ENCODE measurements at regions not wholly inside any gene's neighbourhood (a gene's known extent, or its start where the extent isn't known, plus 50 kb on each side); places are given as distances from the start of the nearest gene placed in this dataset.

GRCh38 chr12:4024701-4025100 lies 151.5 kb upstream of the PARP11 start:
- Histone ChIP-seq H3K27me3 (ENCODE audit: control insufficient read depth in 3 of 3, insufficient read depth in 3 of 3, low read depth in 1 of 3, low read length in 3 of 3) (peaks cover 0 to 3% (median 0%) of the 10 kb centered on the region in 3 experiments), H2BK120ac (ENCODE audit: low read depth, low read length) (no peak overlapping the region), H4K91ac (ENCODE audit: low read depth, low read length, poor library complexity) (no peak overlapping the region), H3K4me3 (ENCODE audit: low read length in 2 of 2) (peak overlapping the region in 1 of 2 donors; percentile 16), H3K27ac (replicated peaks; ENCODE audit: low read length) (no peak overlapping the region), H3K9ac (ENCODE audit: low read depth, low read length, poor library complexity) (no peak overlapping the region), H3K18ac (ENCODE audit: low read length) (no peak overlapping the region), H2BK15ac (ENCODE audit: low read length) (no peak overlapping the region), H2BK5ac (ENCODE audit: low read length) (no peak overlapping the region), H2AK5ac (ENCODE audit: low read depth, low read length) (no peak overlapping the region), H3K23ac (ENCODE audit: low read depth, low read length, poor library complexity) (no peak overlapping the region), H3K36me3 (replicated peaks in 1 of 2; ENCODE audit: control insufficient read depth in 2 of 2, insufficient read depth in 2 of 2, low read length in 2 of 2) (no peaks in the 10 kb centered on the region), H3K9me3 (replicated peaks in 1 of 2; ENCODE audit: control insufficient read depth in 2 of 2, insufficient read depth in 1 of 2, low read depth in 1 of 2, low read length in 2 of 2) (peaks cover 0 to 1% of the 10 kb centered on the region in 2 donors), H3K79me1 (ENCODE audit: low read depth, low read length) (no peaks in the 10 kb centered on the region), H3K14ac (ENCODE audit: low read length) (no peak overlapping the region), H3K4me2 (ENCODE audit: insufficient read depth, low read length, poor library complexity, severe bottlenecking) (no peak overlapping the region), H4K8ac (ENCODE audit: low read depth, low read length) (no peak overlapping the region), H3K4ac (ENCODE audit: low read length) (no peak overlapping the region), H3K4me1 (ENCODE audit: control insufficient read depth in 2 of 2, insufficient read depth in 1 of 2, low read depth in 1 of 2, low read length in 2 of 2) (peaks cover 24 to 34% of the 10 kb centered on the region in 2 donors), H2AFZ (ENCODE audit: low read length) (peak overlapping the region; percentile 5), H2BK12ac (ENCODE audit: low read length) (no peak overlapping the region)
- no peak for DNase-seq (ENCODE audit: low spot score)
- WGBS, 2 donors (ENCODE audit: extremely low coverage in 2 of 2, insufficient read length in 2 of 2, insufficient replicate concordance in 1 of 2) = no CpG with 5 or more reads among the region's 7 CpGs

- Histone ChIP-seq H3K14ac (ENCODE audit: low read length) (no peak overlapping the region), H2AFZ (ENCODE audit: low read length) (no peak overlapping the region), H2BK12ac (ENCODE audit: low read length) (no peak overlapping the region), H3K23ac (ENCODE audit: low read depth, low read length, poor library complexity) (no peak overlapping the region), H3K18ac (ENCODE audit: low read length) (peak overlapping the region; percentile 6), H3K79me1 (ENCODE audit: low read depth, low read length) (no peaks in the 10 kb centered on the region), H3K4me2 (ENCODE audit: insufficient read depth, low read length, poor library complexity, severe bottlenecking) (no peak overlapping the region), H3K4ac (ENCODE audit: low read length) (no peak overlapping the region), H3K27ac (replicated peaks; ENCODE audit: low read length) (no peak overlapping the region), H2BK15ac (ENCODE audit: low read length) (no peak overlapping the region), H3K4me1 (ENCODE audit: control insufficient read depth in 2 of 2, insufficient read depth in 1 of 2, low read depth in 1 of 2, low read length in 2 of 2) (peaks cover 13 to 30% of the 10 kb centered on the region in 2 donors), H4K91ac (ENCODE audit: low read depth, low read length, poor library complexity) (no peak overlapping the region), H2BK5ac (ENCODE audit: low read length) (no peak overlapping the region), H3K9ac (ENCODE audit: low read depth, low read length, poor library complexity) (no peak overlapping the region), H4K8ac (ENCODE audit: low read depth, low read length) (no peak overlapping the region), H3K36me3 (replicated peaks in 1 of 2; ENCODE audit: control insufficient read depth in 2 of 2, insufficient read depth in 2 of 2, low read length in 2 of 2) (no peaks in the 10 kb centered on the region), H3K27me3 (ENCODE audit: control insufficient read depth in 3 of 3, insufficient read depth in 3 of 3, low read depth in 1 of 3, low read length in 3 of 3) (no peaks in the 10 kb centered on the region), H3K9me3 (replicated peaks in 1 of 2; ENCODE audit: control insufficient read depth in 2 of 2, insufficient read depth in 1 of 2, low read depth in 1 of 2, low read length in 2 of 2) (no peaks in the 10 kb centered on the region), H3K4me3 (ENCODE audit: low read length in 2 of 2) (no peak overlapping the region), H2BK120ac (ENCODE audit: low read depth, low read length) (no peak overlapping the region), H2AK5ac (ENCODE audit: low read depth, low read length) (no peak overlapping the region)
- no peak for DNase-seq (ENCODE audit: low spot score)
- WGBS, 2 donors (ENCODE audit: extremely low coverage in 2 of 2, insufficient read length in 2 of 2, insufficient replicate concordance in 1 of 2) = no CpG with 5 or more reads among the region's 12 CpGs
Measured at GRCh38 chr12:4015225-4016091, 142.3 kb upstream of the PARP11 start.

- Histone ChIP-seq H3K9me3 (replicated peaks in 1 of 2; ENCODE audit: control insufficient read depth in 2 of 2, insufficient read depth in 1 of 2, low read depth in 1 of 2, low read length in 2 of 2) (no peaks in the 10 kb centered on the region), H3K4ac (ENCODE audit: low read length) (no peak overlapping the region), H3K4me1 (ENCODE audit: control insufficient read depth in 2 of 2, insufficient read depth in 1 of 2, low read depth in 1 of 2, low read length in 2 of 2) (peaks cover 13 to 30% of the 10 kb centered on the region in 2 donors), H3K79me1 (ENCODE audit: low read depth, low read length) (no peaks in the 10 kb centered on the region), H3K14ac (ENCODE audit: low read length) (no peak overlapping the region), H3K23ac (ENCODE audit: low read depth, low read length, poor library complexity) (no peak overlapping the region), H2BK120ac (ENCODE audit: low read depth, low read length) (no peak overlapping the region), H3K27me3 (ENCODE audit: control insufficient read depth in 3 of 3, insufficient read depth in 3 of 3, low read depth in 1 of 3, low read length in 3 of 3) (no peaks in the 10 kb centered on the region), H4K8ac (ENCODE audit: low read depth, low read length) (no peak overlapping the region), H2BK5ac (ENCODE audit: low read length) (no peak overlapping the region), H2AK5ac (ENCODE audit: low read depth, low read length) (peak overlapping the region; percentile 23), H2BK12ac (ENCODE audit: low read length) (no peak overlapping the region), H2AFZ (ENCODE audit: low read length) (no peak overlapping the region), H3K4me3 (ENCODE audit: low read length in 2 of 2) (no peak overlapping the region), H3K18ac (ENCODE audit: low read length) (no peak overlapping the region), H4K91ac (ENCODE audit: low read depth, low read length, poor library complexity) (no peak overlapping the region), H3K36me3 (replicated peaks in 1 of 2; ENCODE audit: control insufficient read depth in 2 of 2, insufficient read depth in 2 of 2, low read length in 2 of 2) (no peaks in the 10 kb centered on the region), H3K4me2 (ENCODE audit: insufficient read depth, low read length, poor library complexity, severe bottlenecking) (no peak overlapping the region), H2BK15ac (ENCODE audit: low read length) (no peak overlapping the region), H3K27ac (replicated peaks; ENCODE audit: low read length) (no peak overlapping the region), H3K9ac (ENCODE audit: low read depth, low read length, poor library complexity) (no peak overlapping the region)
- no peak for DNase-seq (ENCODE audit: low spot score)
- WGBS, 2 donors (ENCODE audit: extremely low coverage in 2 of 2, insufficient read length in 2 of 2, insufficient replicate concordance in 1 of 2) = no CpG with 5 or more reads among the region's 6 CpGs
Measured at GRCh38 chr12:4014858-4015224, 141.6 kb upstream of the PARP11 start.

GRCh38 chr12:4014444-4014843 lies 141.2 kb upstream of the PARP11 start:
- no peak overlapping the region for H2BK120ac ChIP-seq (ENCODE audit: low read depth, low read length)
- no peak overlapping the region for H3K14ac ChIP-seq (ENCODE audit: low read length)
- no CpG with 5 or more reads among the region's 2 CpGs for WGBS, 2 donors (ENCODE audit: extremely low coverage in 2 of 2, insufficient read length in 2 of 2, insufficient replicate concordance in 1 of 2)
- H2AFZ ChIP-seq (ENCODE audit: low read length) = no peak overlapping the region
- no peak overlapping the region for H4K91ac ChIP-seq (ENCODE audit: low read depth, low read length, poor library complexity)
- H4K8ac ChIP-seq (ENCODE audit: low read depth, low read length) = no peak overlapping the region
- H3K4ac ChIP-seq (ENCODE audit: low read length) = no peak overlapping the region
- DNase-seq (ENCODE audit: low spot score) = no peak
- H3K27ac ChIP-seq (replicated peaks; ENCODE audit: low read length) = no peak overlapping the region
- H2BK15ac ChIP-seq (ENCODE audit: low read length) = no peak overlapping the region
- no peak overlapping the region for H2BK12ac ChIP-seq (ENCODE audit: low read length)
- H2AK5ac ChIP-seq (ENCODE audit: low read depth, low read length) = peak overlapping the region; percentile 23
- no peaks in the 10 kb centered on the region for H3K9me3 ChIP-seq (replicated peaks in 1 of 2; ENCODE audit: control insufficient read depth in 2 of 2, insufficient read depth in 1 of 2, low read depth in 1 of 2, low read length in 2 of 2)
- no peak overlapping the region for H3K4me3 ChIP-seq (ENCODE audit: low read length in 2 of 2)
- no peaks in the 10 kb centered on the region for H3K79me1 ChIP-seq (ENCODE audit: low read depth, low read length)
- H3K9ac ChIP-seq (ENCODE audit: low read depth, low read length, poor library complexity) = no peak overlapping the region
- H3K27me3 ChIP-seq (ENCODE audit: control insufficient read depth in 3 of 3, insufficient read depth in 3 of 3, low read depth in 1 of 3, low read length in 3 of 3) = no peaks in the 10 kb centered on the region
- no peak overlapping the region for H3K18ac ChIP-seq (ENCODE audit: low read length)
- H3K4me2 ChIP-seq (ENCODE audit: insufficient read depth, low read length, poor library complexity, severe bottlenecking) = no peak overlapping the region
- no peaks in the 10 kb centered on the region for H3K36me3 ChIP-seq (replicated peaks in 1 of 2; ENCODE audit: control insufficient read depth in 2 of 2, insufficient read depth in 2 of 2, low read length in 2 of 2)
- H2BK5ac ChIP-seq (ENCODE audit: low read length) = no peak overlapping the region
- H3K23ac ChIP-seq (ENCODE audit: low read depth, low read length, poor library complexity) = no peak overlapping the region
- H3K4me1 ChIP-seq (ENCODE audit: control insufficient read depth in 2 of 2, insufficient read depth in 1 of 2, low read depth in 1 of 2, low read length in 2 of 2) = peaks cover 13 to 30% of the 10 kb centered on the region in 2 donors
